BE2C (cell line): ENCODE measurements at regions not wholly inside any gene's neighbourhood (a gene's known extent, or its start where the extent isn't known, plus 50 kb on each side); places are given as distances from the start of the nearest gene placed in this dataset.
"Not testable (repeated sequence)": the region's sequence is repeated elsewhere in the genome, so short reads cannot be mapped to it uniquely, and the experiment has no call there.

ENCODE experiments used
- DNase-seq: peaks from one replicate; pipeline ENCODE4 v3.0.0-alpha.2; 2020
- H3K27me3 ChIP-seq: fragments of 250-450 bp; sonication (Bioruptor Pico); 2 replicates; pipeline ENCODE4 v1.5.1; 2020; ENCODE audit warnings: mild to moderate bottlenecking
- H3K36me3 ChIP-seq: fragments of 250-450 bp; sonication (Bioruptor Pico); 2 replicates; pipeline ENCODE4 v1.5.1; 2020; ENCODE audit warnings: mild to moderate bottlenecking
- H3K4me1 ChIP-seq: fragments of 250-450 bp; sonication (Bioruptor Pico); 2 replicates; pipeline ENCODE4 v1.5.1; 2020
- H3K4me3 ChIP-seq: 2 replicates; pipeline ENCODE4 v1.5.1; 2011; ENCODE audit warnings: low read depth, low read length
- H3K9me3 ChIP-seq: fragments of 250-450 bp; sonication (Bioruptor Pico); 2 replicates; pipeline ENCODE4 v1.5.1; 2020
- CTCF ChIP-seq: IDR thresholded peaks from 2 replicates; pipeline ENCODE4 v1.5.1; 2012; ENCODE audit warnings: mild to moderate bottlenecking, low read depth, low read length

- Histone ChIP-seq H3K36me3 (no peaks in the 10 kb centered on the region), H3K4me3 (no peak overlapping the region), H3K9me3 (no peaks in the 10 kb centered on the region), H3K27me3 (no peaks in the 10 kb centered on the region), H3K4me1 (peaks cover 5% of the 10 kb centered on the region; the same call in 1 of the 2 replicates)
- no peak for TF ChIP-seq CTCF
- DNase-seq, result no peak
These were observed 345.0 kb upstream of the SPRY2 start for GRCh38 chr13:80685942-80686341.

- peaks cover 5% of the 10 kb centered on the region; the same call in 1 of the 2 replicates for H3K4me1 ChIP-seq
- TF ChIP-seq CTCF, result no peak
- no peaks in the 10 kb centered on the region for H3K9me3 ChIP-seq
- no peaks in the 10 kb centered on the region for H3K36me3 ChIP-seq
- no peak for DNase-seq
- H3K27me3 ChIP-seq, result no peaks in the 10 kb centered on the region
- H3K4me3 ChIP-seq, result no peak overlapping the region
These were observed 343.5 kb upstream of the SPRY2 start for GRCh38 chr13:80684217-80684991.

GRCh38 chr13:80680786-80681366 is 339.9 kb upstream of the SPRY2 start:
- TF ChIP-seq CTCF, result no peak
- Histone ChIP-seq H3K4me3 (no peak overlapping the region), H3K4me1 (peaks cover 5% of the 10 kb centered on the region; the same call in 1 of the 2 replicates), H3K27me3 (no peaks in the 10 kb centered on the region), H3K36me3 (no peaks in the 10 kb centered on the region), H3K9me3 (no peaks in the 10 kb centered on the region)
- DNase-seq, result no peak

GRCh38 chr13:80679423-80679822 is 338.5 kb upstream of the SPRY2 start:
- no peak overlapping the region for H3K4me3 ChIP-seq
- H3K9me3 ChIP-seq, result no peaks in the 10 kb centered on the region
- no peak for TF ChIP-seq CTCF
- peaks cover 2% of the 10 kb centered on the region; the same call in 1 of the 2 replicates for H3K4me1 ChIP-seq
- no peak for DNase-seq
- H3K36me3 ChIP-seq, result no peaks in the 10 kb centered on the region
- no peaks in the 10 kb centered on the region for H3K27me3 ChIP-seq

GRCh38 chr13:80677227-80677626 is 336.3 kb upstream of the SPRY2 start:
- Histone ChIP-seq H3K4me3 (no peak overlapping the region), H3K36me3 (no peaks in the 10 kb centered on the region), H3K4me1 (no peaks in the 10 kb centered on the region), H3K27me3 (no peaks in the 10 kb centered on the region), H3K9me3 (no peaks in the 10 kb centered on the region)
- DNase-seq, result no peak
- no peak for TF ChIP-seq CTCF

DNA sequence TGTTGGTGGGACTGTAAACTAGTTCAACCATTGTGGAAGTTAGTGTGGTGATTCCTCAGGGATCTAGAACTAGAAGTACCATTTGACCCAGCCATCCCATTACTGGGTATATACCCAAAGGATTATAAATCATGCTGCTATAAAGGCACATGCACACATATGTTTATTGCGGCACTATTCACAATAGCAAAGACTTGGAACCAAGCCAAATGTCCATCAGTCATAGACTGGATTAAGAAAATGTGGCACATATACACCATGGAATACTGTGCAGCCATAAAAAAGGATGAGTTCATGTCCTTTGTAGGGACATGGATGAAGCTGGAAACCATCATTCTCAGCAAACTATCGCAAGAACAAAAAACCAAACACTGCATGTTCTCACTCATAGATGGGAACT is 334.5 kb upstream of the SPRY2 start:
- H3K4me3 ChIP-seq, DNase-seq, H3K36me3 ChIP-seq, H3K9me3 ChIP-seq, H3K27me3 ChIP-seq, H3K4me1 ChIP-seq: not testable (repeated sequence)
